Astrocyte (in vitro differentiated cells and primary cell): ENCODE measurements at regions not wholly inside any gene's neighbourhood (a gene's known extent, or its start where the extent isn't known, plus 50 kb on each side); places are given as distances from the start of the nearest gene placed in this dataset.
"Not testable (repeated sequence)": the region's sequence is repeated elsewhere in the genome, so short reads cannot be mapped to it uniquely, and the experiment has no call there.

Experiments used
- CTCF ChIP-seq: IDR thresholded peaks from 2 replicates; pipeline ENCODE4 v1.5.1; 2011; ENCODE audit warnings: low read depth, mild to moderate bottlenecking, inconsistent platforms, low read length, moderate library complexity; ENCODE audit not compliant: insufficient read depth
- EZH2 ChIP-seq: IDR thresholded peaks from 2 replicates; pipeline ENCODE4 v1.6.1; 2012; ENCODE audit warnings: mild to moderate bottlenecking, low read length, inconsistent platforms; ENCODE audit not compliant: insufficient read depth

GRCh38 chr13:78056865-78057264 is 138.2 kb upstream of the EDNRB start:
- not testable (repeated sequence) for TF ChIP-seq EZH2, CTCF
